Fibroblast of gingiva (primary cell): ENCODE measurements at regions not wholly inside any gene's neighbourhood (a gene's known extent, or its start where the extent isn't known, plus 50 kb on each side); places are given as distances from the start of the nearest gene placed in this dataset.

Source experiments
- DNase-seq: peaks from one replicate; pipeline ENCODE4 v3.0.0-alpha.2; 2011; ENCODE audit warnings: low read depth

- DNase-seq, result no peak
Observed at GRCh38 chr1:79827446-79827845, 820.9 kb upstream of the ADGRL4 start.

- DNase-seq, result no peak
Observed at GRCh38 chr1:79825551-79825950, 819.0 kb upstream of the ADGRL4 start.

- DNase-seq, result no peak
Observed at GRCh38 chr1:79822053-79822452, 815.5 kb upstream of the ADGRL4 start.

- no peak for DNase-seq
Observed at GRCh38 chr1:79819140-79819539, 812.6 kb upstream of the ADGRL4 start.

GRCh38 chr1:79817031-79817560 lies 810.6 kb upstream of the ADGRL4 start:
- no peak for DNase-seq

GRCh38 chr1:79815115-79815514 lies 808.6 kb upstream of the ADGRL4 start:
- no peak for DNase-seq

GRCh38 chr1:79811173-79811572 lies 804.6 kb upstream of the ADGRL4 start:
- DNase-seq, result peak; percentile 15

GRCh38 chr1:79808816-79809475 lies 802.4 kb upstream of the ADGRL4 start:
- no peak for DNase-seq

- DNase-seq, result no peak
Observed at GRCh38 chr1:79807816-79808215, 801.3 kb upstream of the ADGRL4 start.

GRCh38 chr1:79797487-79797886 lies 791.0 kb upstream of the ADGRL4 start:
- DNase-seq, result no peak

GRCh38 chr1:79796434-79796833 lies 789.9 kb upstream of the ADGRL4 start:
- DNase-seq, result no peak

- no peak for DNase-seq
Observed at GRCh38 chr1:79792219-79792930, 785.8 kb upstream of the ADGRL4 start.

GRCh38 chr1:79791488-79792218 lies 785.1 kb upstream of the ADGRL4 start:
- DNase-seq, result no peak

GRCh38 chr1:79790950-79791349 lies 784.4 kb upstream of the ADGRL4 start:
- DNase-seq, result peak; percentile 4

- no peak for DNase-seq
Observed at GRCh38 chr1:79787631-79788030, 781.1 kb upstream of the ADGRL4 start.

- DNase-seq, result no peak
Observed at GRCh38 chr1:79785964-79786363, 779.4 kb upstream of the ADGRL4 start.

GRCh38 chr1:79785561-79785960 lies 779.0 kb upstream of the ADGRL4 start:
- DNase-seq, result no peak

- no peak for DNase-seq
Observed at GRCh38 chr1:79781261-79781660, 774.7 kb upstream of the ADGRL4 start.

- DNase-seq, result no peak
Observed at GRCh38 chr1:79777481-79778219, 771.1 kb upstream of the ADGRL4 start.

- no peak for DNase-seq
Observed at GRCh38 chr1:79775402-79775801, 768.9 kb upstream of the ADGRL4 start.

- no peak for DNase-seq
Observed at GRCh38 chr1:79773385-79773784, 766.9 kb upstream of the ADGRL4 start.

GRCh38 chr1:79762461-79762860 lies 755.9 kb upstream of the ADGRL4 start:
- DNase-seq, result no peak
